HepG2 (cell line): ENCODE measurements at regions not wholly inside any gene's neighbourhood (a gene's known extent, or its start where the extent isn't known, plus 50 kb on each side); places are given as distances from the start of the nearest gene placed in this dataset.

Experiments used
- ATAC-seq: fragments of 200-7000 bp; cut with Tn5 transposase; 3 replicates; pipeline ENCODE4 v1.9.1; 2020; ENCODE audit warnings: mild to moderate bottlenecking, moderate library complexity
- BruUV-seq: library from RNA; stranded (reverse); fragments of 400-500 nt; replicated peaks from 2 replicates; lab custom pipeline; 2021; lab: Mats Ljungman, UMichigan
- CTCF ChIA-PET: fragments of 300-600 bp; formaldehyde crosslinking; extraction: SDS; loops from one replicate; lab custom pipeline; 2021; ENCODE audit warnings: low total read pairs, inconsistent platforms, low intra/inter-chr PET ratio; lab: Yijun Ruan, JAX
- POLR2A ChIA-PET: fragments of 350-600 bp; sonication (Branson Sonifier 250); formaldehyde crosslinking; loops from one replicate; lab custom pipeline; 2020; ENCODE audit warnings: antibody characterized with exemption, inconsistent platforms; lab: Yijun Ruan, JAX
- DNase-seq: peaks from one replicate; pipeline ENCODE4 v3.0.0-alpha.2; 2015; ENCODE audit warnings: low spot score
- FAIRE-seq: peaks from 3 replicates; lab custom pipeline; 2011; peaks lifted over from hg19 to GRCh38; lab: Jason Lieb, UNC
- H2AFZ ChIP-seq: one replicate; pipeline ENCODE4 v1.6.1; 2011; ENCODE audit warnings: low read length, inconsistent platforms
- H3K27ac ChIP-seq: fragments of 300-600 bp; 3 replicates; pipeline ENCODE4 v1.8.0; 2011; ENCODE audit warnings: mixed run types, mild to moderate bottlenecking, mixed read lengths, low read length, inconsistent platforms; ENCODE audit not compliant: insufficient read depth; ENCODE audit errors: extremely low read length
- H3K27me3 ChIP-seq, 2 experiments: fragments of 200-600 bp in 1 of 2; 2 replicates in 1 of 2; 3 replicates in 1 of 2; pipeline versions ENCODE4 v1.6.0 to v1.8.0; 2011; ENCODE audit warnings: low read length in 2 of 2, mild to moderate bottlenecking in 2 of 2, moderate library complexity in 2 of 2, inconsistent platforms in 1 of 2; ENCODE audit not compliant: insufficient read depth in 2 of 2, control insufficient read depth in 1 of 2
- H3K36me3 ChIP-seq, 2 experiments: fragments of 200-600 bp in 1 of 2; replicated peaks in 1 of 2; 2 replicates in 1 of 2; 3 replicates in 1 of 2; pipeline versions ENCODE4 v1.5.1 to v1.8.0; 2011; ENCODE audit warnings: low read length in 2 of 2, inconsistent platforms in 1 of 2; ENCODE audit not compliant: insufficient read depth in 2 of 2, control insufficient read depth in 1 of 2
- H3K4me1 ChIP-seq: 2 replicates; pipeline ENCODE4 v1.5.1; 2012; ENCODE audit warnings: low read length, inconsistent platforms; ENCODE audit not compliant: insufficient read depth
- H3K4me2 ChIP-seq: 2 replicates; pipeline ENCODE4 v1.6.0; 2011; ENCODE audit warnings: low read depth, low read length, inconsistent platforms
- H3K4me3 ChIP-seq, 3 experiments: fragments of 200-600 bp in 1 of 3; sonication (generic), shearing (Covaris generic) in 1 of 3; replicated peaks in 1 of 3; 2 replicates each; pipeline ENCODE4 v1.5.1; 2011 to 2016; ENCODE audit warnings: low read length in 3 of 3, inconsistent platforms in 2 of 3, low read depth in 2 of 3, mild to moderate bottlenecking in 2 of 3, control low read depth in 1 of 3, mixed read lengths in 1 of 3; ENCODE audit not compliant: insufficient read depth in 1 of 3
- H3K79me2 ChIP-seq: one replicate; pipeline ENCODE4 v1.6.1; 2011; ENCODE audit warnings: low read length, inconsistent platforms; ENCODE audit not compliant: insufficient read depth
- H3K9ac ChIP-seq: 2 replicates; pipeline ENCODE4 v1.6.0; 2011; ENCODE audit warnings: mild to moderate bottlenecking, low read depth, low read length, inconsistent platforms; ENCODE audit not compliant: insufficient read depth
- H3K9me3 ChIP-seq: 2 replicates; pipeline ENCODE4 v1.5.1; 2012; ENCODE audit warnings: mild to moderate bottlenecking, low read length
- H4K20me1 ChIP-seq: 2 replicates; pipeline ENCODE4 v1.6.0; 2011; ENCODE audit warnings: inconsistent platforms, mild to moderate bottlenecking, low read length, moderate library complexity; ENCODE audit not compliant: insufficient read depth
- BORCS8-MEF2B ChIP-seq: sonication (generic); formaldehyde crosslinking; IDR thresholded peaks from 2 replicates; pipeline ENCODE4 v1.8.0; 2022; ENCODE audit warnings: mild to moderate bottlenecking, missing genetic modification reagents
- CREM ChIP-seq, 2 experiments: sonication (generic) in 1 of 2; formaldehyde crosslinking in 1 of 2; IDR thresholded peaks; 2 replicates each; pipeline versions ENCODE4 v1.4.0 to v1.6.1; 2016 to 2020; ENCODE audit warnings: antibody characterized with exemption in 1 of 2, mild to moderate bottlenecking in 1 of 2, missing genetic modification reagents in 1 of 2
- EHMT2 ChIP-seq: fragments of 200-600 bp; sonication (generic); IDR thresholded peaks from 2 replicates; pipeline ENCODE4 v1.7.0; 2017; ENCODE audit warnings: antibody characterized with exemption, low read depth, low read length, borderline replicate concordance
- ESRRA ChIP-seq: sonication (generic); formaldehyde crosslinking; IDR thresholded peaks from 2 replicates; pipeline ENCODE4 v1.5.1; 2020; ENCODE audit warnings: mild to moderate bottlenecking, low read depth, missing genetic modification reagents
- HCFC1 ChIP-seq: fragments of 150-350 bp; IDR thresholded peaks from 2 replicates; pipeline ENCODE4 v1.6.1; 2014; ENCODE audit warnings: low read depth, low read length
- ISX ChIP-seq: sonication (generic); formaldehyde crosslinking; conservative IDR thresholded peaks from 2 replicates; pipeline ENCODE4 v1.5.0; 2020; ENCODE audit warnings: missing genetic modification reagents
- TBX3 ChIP-seq: fragments of 450-650 bp; IDR thresholded peaks from 2 replicates; pipeline ENCODE4 v1.6.1; 2017; ENCODE audit warnings: antibody characterized with exemption, mild to moderate bottlenecking, inconsistent platforms, borderline replicate concordance
- TCF12 ChIP-seq, 2 experiments: fragments of 450-650 bp in 1 of 2; sonication (generic) in 1 of 2; formaldehyde crosslinking in 1 of 2; IDR thresholded peaks; 2 replicates each; pipeline versions ENCODE4 v1.6.1 to v1.8.0; 2017 to 2022; ENCODE audit warnings: antibody characterized with exemption in 1 of 2, mild to moderate bottlenecking in 1 of 2, missing genetic modification reagents in 1 of 2, moderate library complexity in 1 of 2
- ZNF296 ChIP-seq: sonication (generic); formaldehyde crosslinking; conservative IDR thresholded peaks from 2 replicates; pipeline ENCODE4 v1.5.0; 2020; ENCODE audit warnings: mild to moderate bottlenecking, missing genetic modification reagents
- ZNF614 ChIP-seq: IDR thresholded peaks from 2 replicates; pipeline ENCODE4 v1.6.1; 2018; ENCODE audit warnings: missing biosample characterization, missing genetic modification reagents, inconsistent platforms, borderline replicate concordance
- ZNF616 ChIP-seq: sonication (generic); formaldehyde crosslinking; IDR thresholded peaks from 2 replicates; pipeline ENCODE4 v1.5.0; 2020; ENCODE audit warnings: low read depth, mild to moderate bottlenecking, missing genetic modification reagents
- ZSCAN21 ChIP-seq: sonication (generic); formaldehyde crosslinking; IDR thresholded peaks from 2 replicates; pipeline ENCODE4 v1.8.0; 2022; ENCODE audit warnings: mild to moderate bottlenecking, missing genetic modification reagents, moderate library complexity, borderline replicate concordance
- WGBS: methylation state at CpG from one replicate; pipeline ENCODE4 v1.1.6; 2017; ENCODE audit warnings: low lambda C conversion rate; 5-methylcytosine and 5-hydroxymethylcytosine counted together
- in situ Hi-C: cut with HindIII; loops from 2 replicates; pipeline ENCODE4 v1.10.0; 2017; ENCODE audit warnings: low pct_unique_long_range_greater_than_20kb; ENCODE audit not compliant: extremely low pct_ligation_motif_present
- intact Hi-C: fragments of 100-400 bp; cut with micrococcal nuclease; formaldehyde crosslinking; loops from one replicate; pipeline ENCODE4 v1.10.0; 2022; ENCODE audit not compliant: unreplicated experiment
- TF ChIP-seq, protein P1 (sequence below): sonication (generic); formaldehyde crosslinking; IDR thresholded peaks from 2 replicates; pipeline ENCODE4 v1.9.0; 2021; ENCODE audit warnings: missing genetic modification reagents, borderline replicate concordance
- TF ChIP-seq, protein P2 (sequence below): sonication (generic); formaldehyde crosslinking; IDR thresholded peaks from 2 replicates; pipeline ENCODE4 v1.4.0; 2020; ENCODE audit warnings: missing genetic modification reagents, borderline replicate concordance

DNA sequence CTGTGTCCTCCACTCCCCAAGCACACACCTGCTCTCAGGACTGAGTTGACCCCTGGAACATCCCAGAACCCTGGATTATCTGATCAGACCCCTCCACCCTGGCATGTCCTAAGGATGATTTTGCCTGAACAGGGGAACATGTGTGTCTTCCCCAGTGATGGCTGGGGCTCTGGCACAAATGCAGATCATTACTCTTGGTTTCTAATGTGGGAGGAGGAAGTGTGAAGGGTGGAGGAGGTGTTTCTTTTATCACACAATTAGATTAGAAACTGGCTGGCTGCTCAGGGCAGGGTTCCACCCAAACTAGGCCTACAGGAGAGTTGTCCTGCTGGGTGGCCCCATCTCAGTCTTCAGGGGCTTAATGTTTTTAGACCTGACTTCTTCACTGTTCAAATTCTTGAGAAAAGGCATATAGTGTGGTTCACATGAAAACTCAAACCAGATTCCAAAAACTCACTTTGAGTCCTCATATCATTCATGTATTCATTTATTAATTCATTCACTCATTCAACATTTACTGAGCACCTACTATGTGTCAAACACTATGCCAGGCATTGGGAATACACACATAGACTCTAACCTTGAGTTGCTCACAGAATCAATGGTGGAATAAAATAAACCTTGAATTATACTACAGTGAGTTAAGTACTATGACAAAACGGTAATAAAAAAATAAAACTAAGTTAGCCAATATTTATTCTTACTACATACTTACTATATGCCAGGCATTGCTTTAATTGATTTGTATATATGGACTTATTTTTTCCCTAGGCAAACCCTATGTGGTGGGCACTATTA is 221.8 kb upstream of the JUN start (continued):
- TF ChIP-seq, protein P1, sequence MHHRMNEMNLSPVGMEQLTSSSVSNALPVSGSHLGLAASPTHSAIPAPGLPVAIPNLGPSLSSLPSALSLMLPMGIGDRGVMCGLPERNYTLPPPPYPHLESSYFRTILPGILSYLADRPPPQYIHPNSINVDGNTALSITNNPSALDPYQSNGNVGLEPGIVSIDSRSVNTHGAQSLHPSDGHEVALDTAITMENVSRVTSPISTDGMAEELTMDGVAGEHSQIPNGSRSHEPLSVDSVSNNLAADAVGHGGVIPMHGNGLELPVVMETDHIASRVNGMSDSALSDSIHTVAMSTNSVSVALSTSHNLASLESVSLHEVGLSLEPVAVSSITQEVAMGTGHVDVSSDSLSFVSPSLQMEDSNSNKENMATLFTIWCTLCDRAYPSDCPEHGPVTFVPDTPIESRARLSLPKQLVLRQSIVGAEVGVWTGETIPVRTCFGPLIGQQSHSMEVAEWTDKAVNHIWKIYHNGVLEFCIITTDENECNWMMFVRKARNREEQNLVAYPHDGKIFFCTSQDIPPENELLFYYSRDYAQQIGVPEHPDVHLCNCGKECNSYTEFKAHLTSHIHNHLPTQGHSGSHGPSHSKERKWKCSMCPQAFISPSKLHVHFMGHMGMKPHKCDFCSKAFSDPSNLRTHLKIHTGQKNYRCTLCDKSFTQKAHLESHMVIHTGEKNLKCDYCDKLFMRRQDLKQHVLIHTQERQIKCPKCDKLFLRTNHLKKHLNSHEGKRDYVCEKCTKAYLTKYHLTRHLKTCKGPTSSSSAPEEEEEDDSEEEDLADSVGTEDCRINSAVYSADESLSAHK (CRISPR knock-in tag), result no peak
- TF ChIP-seq HCFC1, result no peak
- no peak for TF ChIP-seq ZNF614 (CRISPR knock-in tag)
- TF ChIP-seq ZNF616, result no peak
- TF ChIP-seq ZNF296 (CRISPR knock-in tag), result no peak

DNA sequence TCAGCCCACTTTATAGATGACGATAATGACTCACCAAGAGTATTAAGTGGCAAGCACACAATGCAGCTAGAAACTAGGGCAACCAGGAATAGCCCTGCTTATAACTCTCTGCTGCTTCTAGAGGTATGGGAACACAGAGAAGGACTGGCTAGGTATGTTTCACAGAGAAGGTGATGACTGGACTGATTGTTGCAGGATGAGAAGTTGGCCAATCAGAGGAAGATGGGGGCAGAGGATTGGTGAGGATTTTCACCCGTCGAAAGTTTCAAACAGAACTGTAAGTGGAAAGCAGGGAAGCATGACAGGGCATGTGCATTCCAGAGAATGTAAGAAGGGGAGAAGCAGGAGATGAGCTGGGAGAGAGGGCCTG is 222.4 kb upstream of the JUN start:
- Histone ChIP-seq H3K9me3 (no peaks in the 10 kb centered on the region), H3K36me3 (no peaks in the 10 kb centered on the region), H2AFZ (no peak overlapping the region), H3K79me2 (no peaks in the 10 kb centered on the region), H3K27me3 (no peaks in the 10 kb centered on the region; a peak in 1 of 5 replicates), H3K4me1 (no peaks in the 10 kb centered on the region), H3K9ac (no peak overlapping the region), H3K27ac (no peak overlapping the region), H3K4me2 (no peak overlapping the region), H4K20me1 (no peaks in the 10 kb centered on the region), H3K4me3 (no peak overlapping the region)
- no peak for TF ChIP-seq TBX3
- no peak for TF ChIP-seq EHMT2
- no peak for TF ChIP-seq CREM (IDR thresholded peaks at IDR 0.05)
- no peak for TF ChIP-seq CREM (CRISPR knock-in tag; IDR thresholded peaks at IDR 0.05)
- no peak for TF ChIP-seq ZSCAN21 (CRISPR knock-in tag)
- TF ChIP-seq ISX, result no peak
- TF ChIP-seq, protein P2, sequence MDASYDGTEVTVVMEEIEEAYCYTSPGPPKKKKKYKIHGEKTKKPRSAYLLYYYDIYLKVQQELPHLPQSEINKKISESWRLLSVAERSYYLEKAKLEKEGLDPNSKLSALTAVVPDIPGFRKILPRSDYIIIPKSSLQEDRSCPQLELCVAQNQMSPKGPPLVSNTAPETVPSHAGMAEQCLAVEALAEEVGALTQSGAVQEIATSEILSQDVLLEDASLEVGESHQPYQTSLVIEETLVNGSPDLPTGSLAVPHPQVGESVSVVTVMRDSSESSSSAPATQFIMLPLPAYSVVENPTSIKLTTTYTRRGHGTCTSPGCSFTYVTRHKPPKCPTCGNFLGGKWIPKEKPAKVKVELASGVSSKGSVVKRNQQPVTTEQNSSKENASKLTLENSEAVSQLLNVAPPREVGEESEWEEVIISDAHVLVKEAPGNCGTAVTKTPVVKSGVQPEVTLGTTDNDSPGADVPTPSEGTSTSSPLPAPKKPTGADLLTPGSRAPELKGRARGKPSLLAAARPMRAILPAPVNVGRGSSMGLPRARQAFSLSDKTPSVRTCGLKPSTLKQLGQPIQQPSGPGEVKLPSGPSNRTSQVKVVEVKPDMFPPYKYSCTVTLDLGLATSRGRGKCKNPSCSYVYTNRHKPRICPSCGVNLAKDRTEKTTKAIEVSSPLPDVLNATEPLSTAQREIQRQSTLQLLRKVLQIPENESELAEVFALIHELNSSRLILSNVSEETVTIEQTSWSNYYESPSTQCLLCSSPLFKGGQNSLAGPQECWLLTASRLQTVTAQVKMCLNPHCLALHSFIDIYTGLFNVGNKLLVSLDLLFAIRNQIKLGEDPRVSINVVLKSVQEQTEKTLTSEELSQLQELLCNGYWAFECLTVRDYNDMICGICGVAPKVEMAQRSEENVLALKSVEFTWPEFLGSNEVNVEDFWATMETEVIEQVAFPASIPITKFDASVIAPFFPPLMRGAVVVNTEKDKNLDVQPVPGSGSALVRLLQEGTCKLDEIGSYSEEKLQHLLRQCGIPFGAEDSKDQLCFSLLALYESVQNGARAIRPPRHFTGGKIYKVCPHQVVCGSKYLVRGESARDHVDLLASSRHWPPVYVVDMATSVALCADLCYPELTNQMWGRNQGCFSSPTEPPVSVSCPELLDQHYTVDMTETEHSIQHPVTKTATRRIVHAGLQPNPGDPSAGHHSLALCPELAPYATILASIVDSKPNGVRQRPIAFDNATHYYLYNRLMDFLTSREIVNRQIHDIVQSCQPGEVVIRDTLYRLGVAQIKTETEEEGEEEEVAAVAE (CRISPR knock-in tag), result no peak
- TF ChIP-seq ESRRA (CRISPR knock-in tag), result no peak
- no peak for TF ChIP-seq BORCS8-MEF2B (CRISPR knock-in tag)
- TF ChIP-seq TCF12 (IDR thresholded peaks at IDR 0.05), result no peak
- no peak for TF ChIP-seq TCF12 (CRISPR knock-in tag; IDR thresholded peaks at IDR 0.05)
- intact Hi-C loops, result no loop called here
- BruUV-seq, result no TSS peak
- ATAC-seq (no peak), FAIRE-seq (no peak), DNase-seq (no peak)
- in situ Hi-C loops, result no loop called here
- CTCF ChIA-PET, result no interaction called here
- WGBS, result 53% methylated on average over 3 of the region's 3 CpGs
- POLR2A ChIA-PET, result no interaction called here
